ENCODE measurements at regions not wholly inside any gene's neighbourhood (a gene's known extent, or its start where the extent isn't known, plus 50 kb on each side); places are given as distances from the start of the nearest gene placed in this dataset.

GRCh38 chr12:20272161-20272560 is 96.2 kb upstream of the PDE3A start:
- Histone ChIP-seq H3K36me3 (ENCODE audit: control insufficient read depth in 1 of 2, insufficient read depth in 2 of 2, low read length in 2 of 2) (no peaks in the 10 kb centered on the region), H3K27ac (ENCODE audit: low read length) (no peak overlapping the region), H3K27me3 (ENCODE audit: low read depth, low read length) (no peaks in the 10 kb centered on the region), H3K4me3 (ENCODE audit: low read depth in 1 of 2, low read length in 2 of 2) (no peak overlapping the region), H3K9me3 (ENCODE audit: control insufficient read depth in 1 of 2, low read length in 2 of 2) (no peaks in the 10 kb centered on the region), H3K4me1 (ENCODE audit: control insufficient read depth in 1 of 2, insufficient read depth in 2 of 2, low read length in 2 of 2) (peaks cover 0 to 17% of the 10 kb centered on the region in 2 donors)

GRCh38 chr12:20272801-20273200 is 95.5 kb upstream of the PDE3A start:
- H3K4me3 ChIP-seq (ENCODE audit: low read depth in 1 of 2, low read length in 2 of 2): no peak overlapping the region
- H3K4me1 ChIP-seq (ENCODE audit: control insufficient read depth in 1 of 2, insufficient read depth in 2 of 2, low read length in 2 of 2): peaks cover 0 to 17% of the 10 kb centered on the region in 2 donors
- no peaks in the 10 kb centered on the region for H3K27me3 ChIP-seq (ENCODE audit: low read depth, low read length)
- H3K9me3 ChIP-seq (ENCODE audit: control insufficient read depth in 1 of 2, low read length in 2 of 2): no peaks in the 10 kb centered on the region
- no peaks in the 10 kb centered on the region for H3K36me3 ChIP-seq (ENCODE audit: control insufficient read depth in 1 of 2, insufficient read depth in 2 of 2, low read length in 2 of 2)
- H3K27ac ChIP-seq (ENCODE audit: low read length): no peak overlapping the region

GRCh38 chr12:20274008-20274407 is 94.3 kb upstream of the PDE3A start:
- peaks cover 0 to 17% of the 10 kb centered on the region in 2 donors for H3K4me1 ChIP-seq (ENCODE audit: control insufficient read depth in 1 of 2, insufficient read depth in 2 of 2, low read length in 2 of 2)
- H3K27me3 ChIP-seq (ENCODE audit: low read depth, low read length): no peaks in the 10 kb centered on the region
- H3K27ac ChIP-seq (ENCODE audit: low read length): no peak overlapping the region
- H3K9me3 ChIP-seq (ENCODE audit: control insufficient read depth in 1 of 2, low read length in 2 of 2): no peaks in the 10 kb centered on the region
- H3K4me3 ChIP-seq (ENCODE audit: low read depth in 1 of 2, low read length in 2 of 2): no peak overlapping the region
- no peaks in the 10 kb centered on the region for H3K36me3 ChIP-seq (ENCODE audit: control insufficient read depth in 1 of 2, insufficient read depth in 2 of 2, low read length in 2 of 2)

- Histone ChIP-seq H3K4me3 (ENCODE audit: low read depth in 1 of 2, low read length in 2 of 2) (no peak overlapping the region), H3K9me3 (ENCODE audit: control insufficient read depth in 1 of 2, low read length in 2 of 2) (no peaks in the 10 kb centered on the region), H3K36me3 (ENCODE audit: control insufficient read depth in 1 of 2, insufficient read depth in 2 of 2, low read length in 2 of 2) (no peaks in the 10 kb centered on the region), H3K27me3 (ENCODE audit: low read depth, low read length) (no peaks in the 10 kb centered on the region), H3K4me1 (ENCODE audit: control insufficient read depth in 1 of 2, insufficient read depth in 2 of 2, low read length in 2 of 2) (no peaks in the 10 kb centered on the region), H3K27ac (ENCODE audit: low read length) (no peak overlapping the region)
Measured at GRCh38 chr12:20278276-20278675, 90.1 kb upstream of the PDE3A start.

- Histone ChIP-seq H3K27me3 (ENCODE audit: low read depth, low read length) (no peaks in the 10 kb centered on the region), H3K4me1 (ENCODE audit: control insufficient read depth in 1 of 2, insufficient read depth in 2 of 2, low read length in 2 of 2) (no peaks in the 10 kb centered on the region), H3K9me3 (ENCODE audit: control insufficient read depth in 1 of 2, low read length in 2 of 2) (no peaks in the 10 kb centered on the region), H3K36me3 (ENCODE audit: control insufficient read depth in 1 of 2, insufficient read depth in 2 of 2, low read length in 2 of 2) (no peaks in the 10 kb centered on the region), H3K27ac (ENCODE audit: low read length) (no peak overlapping the region), H3K4me3 (ENCODE audit: low read depth in 1 of 2, low read length in 2 of 2) (no peak overlapping the region)
Measured at GRCh38 chr12:20280515-20280914, 87.8 kb upstream of the PDE3A start.

GRCh38 chr12:20282401-20282800 is 85.9 kb upstream of the PDE3A start:
- H3K27me3 ChIP-seq (ENCODE audit: low read depth, low read length): no peaks in the 10 kb centered on the region
- H3K4me1 ChIP-seq (ENCODE audit: control insufficient read depth in 1 of 2, insufficient read depth in 2 of 2, low read length in 2 of 2): no peaks in the 10 kb centered on the region
- H3K9me3 ChIP-seq (ENCODE audit: control insufficient read depth in 1 of 2, low read length in 2 of 2): no peaks in the 10 kb centered on the region
- no peaks in the 10 kb centered on the region for H3K36me3 ChIP-seq (ENCODE audit: control insufficient read depth in 1 of 2, insufficient read depth in 2 of 2, low read length in 2 of 2)
- H3K27ac ChIP-seq (ENCODE audit: low read length): no peak overlapping the region
- H3K4me3 ChIP-seq (ENCODE audit: low read depth in 1 of 2, low read length in 2 of 2): no peak overlapping the region

GRCh38 chr12:20283482-20283881 is 84.9 kb upstream of the PDE3A start:
- H3K27ac ChIP-seq (ENCODE audit: low read length): no peak overlapping the region

GRCh38 chr12:20289520-20289919 is 78.8 kb upstream of the PDE3A start:
- H3K36me3 ChIP-seq (ENCODE audit: control insufficient read depth in 1 of 2, insufficient read depth in 2 of 2, low read length in 2 of 2): no peaks in the 10 kb centered on the region
- no peak overlapping the region for H3K4me3 ChIP-seq (ENCODE audit: low read depth in 1 of 2, low read length in 2 of 2)
- H3K9me3 ChIP-seq (ENCODE audit: control insufficient read depth in 1 of 2, low read length in 2 of 2): no peaks in the 10 kb centered on the region
- H3K27me3 ChIP-seq (ENCODE audit: low read depth, low read length): no peaks in the 10 kb centered on the region
- no peaks in the 10 kb centered on the region for H3K4me1 ChIP-seq (ENCODE audit: control insufficient read depth in 1 of 2, insufficient read depth in 2 of 2, low read length in 2 of 2)
- H3K27ac ChIP-seq (ENCODE audit: low read length): no peak overlapping the region

More at GRCh38 chr12:20283482-20283881, 84.9 kb upstream of the PDE3A start:
- Histone ChIP-seq H3K36me3 (ENCODE audit: control insufficient read depth in 1 of 2, insufficient read depth in 2 of 2, low read length in 2 of 2) (no peaks in the 10 kb centered on the region), H3K9me3 (ENCODE audit: control insufficient read depth in 1 of 2, low read length in 2 of 2) (no peaks in the 10 kb centered on the region), H3K4me3 (ENCODE audit: low read depth in 1 of 2, low read length in 2 of 2) (no peak overlapping the region), H3K27me3 (ENCODE audit: low read depth, low read length) (no peaks in the 10 kb centered on the region), H3K4me1 (ENCODE audit: control insufficient read depth in 1 of 2, insufficient read depth in 2 of 2, low read length in 2 of 2) (no peaks in the 10 kb centered on the region)

- no peak overlapping the region for H3K4me3 ChIP-seq (ENCODE audit: low read depth in 1 of 2, low read length in 2 of 2)
- H3K9me3 ChIP-seq (ENCODE audit: control insufficient read depth in 1 of 2, low read length in 2 of 2): peaks cover 6% of the 10 kb centered on the region in 2 donors
- H3K4me1 ChIP-seq (ENCODE audit: control insufficient read depth in 1 of 2, insufficient read depth in 2 of 2, low read length in 2 of 2): no peaks in the 10 kb centered on the region
- no peak overlapping the region for H3K27ac ChIP-seq (ENCODE audit: low read length)
- H3K36me3 ChIP-seq (ENCODE audit: control insufficient read depth in 1 of 2, insufficient read depth in 2 of 2, low read length in 2 of 2): no peaks in the 10 kb centered on the region
- H3K27me3 ChIP-seq (ENCODE audit: low read depth, low read length): no peaks in the 10 kb centered on the region
Measured at GRCh38 chr12:20300457-20300856, 67.9 kb upstream of the PDE3A start.

- Histone ChIP-seq H3K27ac (ENCODE audit: low read length) (no peak overlapping the region), H3K9me3 (ENCODE audit: control insufficient read depth in 1 of 2, low read length in 2 of 2) (peaks cover 0 to 12% of the 10 kb centered on the region in 2 donors), H3K4me3 (ENCODE audit: low read depth in 1 of 2, low read length in 2 of 2) (no peak overlapping the region), H3K27me3 (ENCODE audit: low read depth, low read length) (no peaks in the 10 kb centered on the region), H3K36me3 (ENCODE audit: control insufficient read depth in 1 of 2, insufficient read depth in 2 of 2, low read length in 2 of 2) (no peaks in the 10 kb centered on the region), H3K4me1 (ENCODE audit: control insufficient read depth in 1 of 2, insufficient read depth in 2 of 2, low read length in 2 of 2) (no peaks in the 10 kb centered on the region)
Measured at GRCh38 chr12:20305470-20305869, 62.9 kb upstream of the PDE3A start.

- Histone ChIP-seq H3K36me3 (ENCODE audit: control insufficient read depth in 1 of 2, insufficient read depth in 2 of 2, low read length in 2 of 2) (no peaks in the 10 kb centered on the region), H3K27ac (ENCODE audit: low read length) (no peak overlapping the region)
Measured at GRCh38 chr12:20309504-20310148, 58.7 kb upstream of the PDE3A start.

GRCh38 chr12:20314328-20314727 is 54.0 kb upstream of the PDE3A start:
- no peak overlapping the region for H3K27ac ChIP-seq (ENCODE audit: low read length)
- no peaks in the 10 kb centered on the region for H3K36me3 ChIP-seq (ENCODE audit: control insufficient read depth in 1 of 2, insufficient read depth in 2 of 2, low read length in 2 of 2)
- H3K4me3 ChIP-seq (ENCODE audit: low read depth in 1 of 2, low read length in 2 of 2): no peak overlapping the region
- no peaks in the 10 kb centered on the region for H3K4me1 ChIP-seq (ENCODE audit: control insufficient read depth in 1 of 2, insufficient read depth in 2 of 2, low read length in 2 of 2)
- H3K9me3 ChIP-seq (ENCODE audit: control insufficient read depth in 1 of 2, low read length in 2 of 2): no peaks in the 10 kb centered on the region
- H3K27me3 ChIP-seq (ENCODE audit: low read depth, low read length): no peaks in the 10 kb centered on the region

More at GRCh38 chr12:20309504-20310148, 58.7 kb upstream of the PDE3A start:
- H3K4me3 ChIP-seq (ENCODE audit: low read depth in 1 of 2, low read length in 2 of 2): no peak overlapping the region
- no peaks in the 10 kb centered on the region for H3K4me1 ChIP-seq (ENCODE audit: control insufficient read depth in 1 of 2, insufficient read depth in 2 of 2, low read length in 2 of 2)
- no peaks in the 10 kb centered on the region for H3K27me3 ChIP-seq (ENCODE audit: low read depth, low read length)
- peaks cover 0 to 12% of the 10 kb centered on the region in 2 donors for H3K9me3 ChIP-seq (ENCODE audit: control insufficient read depth in 1 of 2, low read length in 2 of 2)

Data from muscle layer of duodenum (tissue), 2 donors.